Gastroesophageal sphincter (tissue), 3 donors: ENCODE measurements at regions not wholly inside any gene's neighbourhood (a gene's known extent, or its start where the extent isn't known, plus 50 kb on each side); places are given as distances from the start of the nearest gene placed in this dataset.

Experiments
- CTCF ChIP-seq, 4 experiments: fragments of 200-600 bp in 2 of 4; fragments of 450-650 bp in 2 of 4; sonication (generic) in 1 of 4; IDR thresholded peaks; one replicate each; pipeline ENCODE4 v1.5.1; 2017 to 2019; ENCODE audit warnings: antibody characterized with exemption in 4 of 4, mild to moderate bottlenecking in 2 of 4, moderate library complexity in 2 of 4
- EP300 ChIP-seq: sonication (generic); formaldehyde crosslinking; IDR thresholded peaks from one replicate; pipeline ENCODE4 v1.6.1; 2017; ENCODE audit warnings: antibody characterized with exemption, mild to moderate bottlenecking
- POLR2A ChIP-seq, 2 donors: fragments of 450-650 bp; IDR thresholded peaks; one replicate each; pipeline ENCODE4 v1.6.1; 2017; ENCODE audit warnings: antibody characterized with exemption in 2 of 2, mild to moderate bottlenecking in 2 of 2, moderate library complexity in 1 of 2

- no peak for TF ChIP-seq CTCF (IDR thresholded peaks at IDR 0.05)
- TF ChIP-seq POLR2A (IDR thresholded peaks at IDR 0.05), result no peak
- TF ChIP-seq EP300, result no peak
These were observed 161.9 kb downstream of the CAPZA3 start for GRCh38 chr12:18899678-18900317.
